Heart left ventricle (tissue), 13 donors: ENCODE measurements at regions not wholly inside any gene's neighbourhood (a gene's known extent, or its start where the extent isn't known, plus 50 kb on each side); places are given as distances from the start of the nearest gene placed in this dataset.

Experiments used
- CTCF ChIP-seq, 12 donors: fragments of 200-600 bp; sonication (generic) in 4 of 12; IDR thresholded peaks; one replicate each; pipeline versions ENCODE4 v1.5.0 to v1.8.0; 2018 to 2022; ENCODE audit warnings: antibody characterized with exemption in 12 of 12, mild to moderate bottlenecking in 5 of 12
- POLR2A ChIP-seq, 2 donors: fragments of 450-650 bp; IDR thresholded peaks; one replicate each; pipeline ENCODE4 v1.6.1; 2017; ENCODE audit warnings: antibody characterized with exemption in 2 of 2, mild to moderate bottlenecking in 2 of 2, moderate library complexity in 2 of 2
- donor health status: ischemic (EF 13 %, LVEDD 7.1; RV severe dilation, severe dysfunction).
- donor health status: DM: no; HTN: yes; CAD: no.
- donor health status: DM: no; HTN: no; CAD: no.
- donor health status: ischemic (EF 25% LVEDD 6.9; RV normal size, moderate dysfunction).
- donor health status: ischemic (EF 25% LVEDD 5.7; RV mildly dilated, moderate dysfunction).
- donor health status: ischemic (EF 35%, LVEDD 5.7; RV mildly dilated, moderate dysfunction).
- donor health status: nonischemic (EF 11% LVEDD 7.7; RV severe dilation, severe dysfunction).
- donor health status: DM: yes; HTN: yes; CAD: no.
- donor health status: PGD.
- donor health status: ischemic (EF 29% LVEDD 5.4; RV normal size, mild dysfunction).
- donor health status: nonischemic (EF 23%, LVEDD 6.1; RV moderate dilation, normal function).

DNA sequence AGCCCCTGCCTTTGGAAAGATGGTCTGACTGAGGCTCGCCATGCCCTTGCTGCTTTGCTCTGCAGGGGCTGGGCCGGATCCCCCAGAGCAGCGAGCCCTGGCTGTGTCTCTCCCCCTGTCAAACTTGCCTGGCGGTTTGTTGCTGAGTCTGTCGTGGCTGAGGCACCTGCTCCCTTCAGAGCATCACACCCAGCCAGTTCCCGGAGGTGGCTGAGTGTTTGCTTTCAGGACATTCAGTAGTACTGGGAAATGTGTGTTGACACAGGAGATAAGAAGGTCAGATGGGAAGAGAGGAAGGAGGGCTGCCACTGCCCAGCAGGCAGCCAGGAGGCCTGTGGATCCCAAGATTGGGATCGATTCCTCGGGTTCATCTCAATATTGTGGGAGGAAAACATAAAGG is 62.9 kb downstream of the GADD45G start:
- TF ChIP-seq CTCF (IDR thresholded peaks at IDR 0.05) (no peak), POLR2A (IDR thresholded peaks at IDR 0.05) (no peak)
